HepG2 (cell line): ENCODE measurements at regions not wholly inside any gene's neighbourhood (a gene's known extent, or its start where the extent isn't known, plus 50 kb on each side); places are given as distances from the start of the nearest gene placed in this dataset.

Source experiments
- FOXJ3 ChIP-seq: sonication (generic); formaldehyde crosslinking; IDR thresholded peaks from 2 replicates; pipeline ENCODE4 v1.4.0; 2020; ENCODE audit warnings: missing genetic modification reagents, mild to moderate bottlenecking, borderline replicate concordance
- NFRKB ChIP-seq: fragments of 450-650 bp; IDR thresholded peaks from 2 replicates; pipeline ENCODE4 v1.6.1; 2017
- NPAS2 ChIP-seq: sonication (generic); formaldehyde crosslinking; IDR thresholded peaks from 2 replicates; pipeline ENCODE4 v1.8.0; 2022; ENCODE audit warnings: mild to moderate bottlenecking, missing genetic modification reagents, borderline replicate concordance
- POLR2A ChIP-seq, 2 experiments: IDR thresholded peaks; 2 replicates each; pipeline ENCODE4 v1.6.1; 2011; ENCODE audit warnings: low read depth in 2 of 2, low read length in 2 of 2, mild to moderate bottlenecking in 1 of 2, moderate library complexity in 1 of 2; ENCODE audit not compliant: insufficient read depth in 1 of 2
- RCOR2 ChIP-seq: IDR thresholded peaks from 2 replicates; pipeline ENCODE4 v1.6.1; 2016; ENCODE audit warnings: missing biosample characterization, missing genetic modification reagents
- TF ChIP-seq, protein P1 (sequence below): sonication (generic); formaldehyde crosslinking; IDR thresholded peaks from 2 replicates; pipeline ENCODE4 v1.5.0; 2020; ENCODE audit warnings: mild to moderate bottlenecking, missing genetic modification reagents, moderate library complexity

DNA sequence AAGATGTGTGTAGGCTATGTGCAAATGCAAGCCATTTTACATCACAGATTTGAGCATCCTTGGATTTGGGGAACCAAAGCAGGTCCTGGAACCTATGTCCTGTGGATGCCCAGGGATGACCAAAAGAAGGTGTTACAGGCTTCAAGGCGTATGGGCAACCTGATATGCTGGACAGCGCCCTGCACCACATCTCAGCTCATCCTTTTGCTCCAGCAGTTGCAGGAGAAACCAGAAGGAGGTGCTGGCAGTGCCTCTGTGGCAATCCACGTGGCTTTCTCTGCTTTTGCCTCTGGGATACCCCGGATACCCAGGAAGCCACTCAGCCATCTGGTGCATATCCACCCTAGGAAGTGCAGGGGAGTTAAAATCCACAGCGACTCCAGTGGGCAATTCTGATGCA, 110.3 kb upstream of the VSTM2B start:
- TF ChIP-seq FOXJ3 (CRISPR knock-in tag): no peak
- TF ChIP-seq NFRKB: no peak
- no peak for TF ChIP-seq RCOR2 (CRISPR knock-in tag)
- TF ChIP-seq NPAS2 (CRISPR knock-in tag): no peak
- TF ChIP-seq, protein P1, sequence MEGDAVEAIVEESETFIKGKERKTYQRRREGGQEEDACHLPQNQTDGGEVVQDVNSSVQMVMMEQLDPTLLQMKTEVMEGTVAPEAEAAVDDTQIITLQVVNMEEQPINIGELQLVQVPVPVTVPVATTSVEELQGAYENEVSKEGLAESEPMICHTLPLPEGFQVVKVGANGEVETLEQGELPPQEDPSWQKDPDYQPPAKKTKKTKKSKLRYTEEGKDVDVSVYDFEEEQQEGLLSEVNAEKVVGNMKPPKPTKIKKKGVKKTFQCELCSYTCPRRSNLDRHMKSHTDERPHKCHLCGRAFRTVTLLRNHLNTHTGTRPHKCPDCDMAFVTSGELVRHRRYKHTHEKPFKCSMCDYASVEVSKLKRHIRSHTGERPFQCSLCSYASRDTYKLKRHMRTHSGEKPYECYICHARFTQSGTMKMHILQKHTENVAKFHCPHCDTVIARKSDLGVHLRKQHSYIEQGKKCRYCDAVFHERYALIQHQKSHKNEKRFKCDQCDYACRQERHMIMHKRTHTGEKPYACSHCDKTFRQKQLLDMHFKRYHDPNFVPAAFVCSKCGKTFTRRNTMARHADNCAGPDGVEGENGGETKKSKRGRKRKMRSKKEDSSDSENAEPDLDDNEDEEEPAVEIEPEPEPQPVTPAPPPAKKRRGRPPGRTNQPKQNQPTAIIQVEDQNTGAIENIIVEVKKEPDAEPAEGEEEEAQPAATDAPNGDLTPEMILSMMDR (CRISPR knock-in tag): no peak
- TF ChIP-seq POLR2A (IDR thresholded peaks at IDR 0.05; ENCODE audit: insufficient read depth in 1 of 2, low read depth in 2 of 2, low read length in 2 of 2): no peak
